GM12878 (cell line): ENCODE measurements at regions not wholly inside any gene's neighbourhood (a gene's known extent, or its start where the extent isn't known, plus 50 kb on each side); places are given as distances from the start of the nearest gene placed in this dataset.

ENCODE experiments used
- ATAC-seq: fragments of 200-7000 bp; cut with Tn5 transposase; 3 replicates; pipeline ENCODE4 v1.9.1; 2020; ENCODE audit warnings: mild to moderate bottlenecking, moderate library complexity
- BruUV-seq: library from RNA; stranded (reverse); fragments of 400-500 nt; replicated peaks from 2 replicates; lab custom pipeline; 2021; lab: Mats Ljungman, UMichigan
- CTCF ChIA-PET: fragments of 300-600 bp; sonication (Branson Sonifier 250); formaldehyde crosslinking; extraction: SDS; loops from one replicate; lab custom pipeline; 2021; ENCODE audit warnings: inconsistent platforms; lab: Yijun Ruan, JAX
- POLR2A ChIA-PET: fragments of 350-600 bp; formaldehyde crosslinking; extraction: SDS; loops from one replicate; lab custom pipeline; 2021; ENCODE audit warnings: inconsistent platforms; lab: Charles Lee
- RAD21 ChIA-PET: fragments of 300-600 bp; sonication (Branson Sonifier 250); formaldehyde crosslinking; loops from one replicate; lab custom pipeline; 2023; ENCODE audit warnings: antibody characterized with exemption; ENCODE audit not compliant: unreplicated experiment; lab: Charles Lee
- SMC1A ChIA-PET: fragments of 300-600 bp; sonication (Branson Sonifier 250); formaldehyde crosslinking; loops from one replicate; lab custom pipeline; 2023; ENCODE audit not compliant: unreplicated experiment, uncharacterized antibody; lab: Charles Lee
- DNase-seq: peaks from one replicate; pipeline ENCODE4 v3.0.0-alpha.2; 2011; ENCODE audit warnings: low read depth, low spot score
- FAIRE-seq: peaks from 3 replicates; lab custom pipeline; 2011; peaks lifted over from hg19 to GRCh38; lab: Jason Lieb, UNC
- H2AFZ ChIP-seq: 2 replicates; pipeline ENCODE4 v1.6.0; 2011; ENCODE audit warnings: low read depth, low read length, control low read depth; ENCODE audit not compliant: control insufficient read depth
- H3K27ac ChIP-seq: 2 replicates; pipeline ENCODE4 v1.5.1; 2011; ENCODE audit warnings: control low read depth; ENCODE audit not compliant: control insufficient read depth, insufficient read depth
- H3K27me3 ChIP-seq, 2 experiments: replicated peaks in 1 of 2; 2 replicates each; pipeline versions ENCODE4 v1.6.0 to v1.6.1; 2011; ENCODE audit warnings: low read length in 1 of 2; ENCODE audit not compliant: control insufficient read depth in 2 of 2, insufficient read depth in 2 of 2
- H3K36me3 ChIP-seq, 2 experiments: 2 replicates each; pipeline ENCODE4 v1.5.1; 2011; ENCODE audit warnings: low read length in 1 of 2; ENCODE audit not compliant: control insufficient read depth in 2 of 2, insufficient read depth in 2 of 2
- H3K4me1 ChIP-seq: 2 replicates; pipeline ENCODE4 v1.6.1; 2011; ENCODE audit warnings: mild to moderate bottlenecking, low read length, moderate library complexity, mixed read lengths; ENCODE audit not compliant: control insufficient read depth, insufficient read depth
- H3K4me2 ChIP-seq: 2 replicates; pipeline ENCODE4 v1.6.0; 2011; ENCODE audit warnings: control low read depth; ENCODE audit not compliant: control insufficient read depth, insufficient read depth
- H3K4me3 ChIP-seq: fragments of 200-600 bp; sonication (generic); 2 replicates; pipeline ENCODE4 v1.5.1; 2016
- H3K79me2 ChIP-seq: 2 replicates; pipeline ENCODE4 v1.6.0; 2011; ENCODE audit warnings: low read length; ENCODE audit not compliant: control insufficient read depth, insufficient read depth
- H3K9ac ChIP-seq: 2 replicates; pipeline ENCODE4 v1.8.0; 2011; ENCODE audit warnings: low read length, control low read depth, mixed read lengths; ENCODE audit not compliant: control insufficient read depth, insufficient read depth
- H3K9me3 ChIP-seq: replicated peaks from 3 replicates; pipeline ENCODE4 v1.5.1; 2011; ENCODE audit warnings: mild to moderate bottlenecking, low read length; ENCODE audit not compliant: control insufficient read depth, insufficient read depth
- H4K20me1 ChIP-seq: 2 replicates; pipeline ENCODE4 v1.6.0; 2011; ENCODE audit not compliant: control insufficient read depth, insufficient read depth
- BACH1 ChIP-seq: fragments of 450-650 bp; IDR thresholded peaks from 2 replicates; pipeline ENCODE4 v1.6.1; 2017; ENCODE audit warnings: mild to moderate bottlenecking, borderline replicate concordance
- CBFB ChIP-seq: IDR thresholded peaks from 2 replicates; pipeline ENCODE4 v1.6.1; 2016; ENCODE audit warnings: antibody characterized with exemption, low read depth
- E4F1 ChIP-seq: fragments of 450-650 bp; IDR thresholded peaks from 2 replicates; pipeline ENCODE4 v1.6.1; 2018; ENCODE audit warnings: borderline replicate concordance, mild to moderate bottlenecking; ENCODE audit not compliant: partially characterized antibody
- ETV6 ChIP-seq, 2 experiments: fragments of 450-650 bp in 1 of 2; IDR thresholded peaks in 1 of 2; conservative IDR thresholded peaks in 1 of 2; 2 replicates each; pipeline ENCODE4 v1.6.1; 2014; ENCODE audit warnings: antibody characterized with exemption in 1 of 2, borderline replicate concordance in 1 of 2, low read depth in 1 of 2, mild to moderate bottlenecking in 1 of 2, moderate library complexity in 1 of 2
- PRDM15 ChIP-seq: fragments of 450-650 bp; formaldehyde crosslinking; IDR thresholded peaks from 2 replicates; pipeline ENCODE4 v1.4.0; 2020; ENCODE audit warnings: mild to moderate bottlenecking, moderate library complexity
- SIX5 ChIP-seq: IDR thresholded peaks from 2 replicates; pipeline ENCODE4 v1.6.1; 2011; ENCODE audit warnings: mild to moderate bottlenecking, low read depth, low read length, moderate library complexity; ENCODE audit not compliant: severe bottlenecking
- TCF12 ChIP-seq: IDR thresholded peaks from 2 replicates; pipeline ENCODE4 v1.6.1; 2011; ENCODE audit warnings: low read depth, mild to moderate bottlenecking, low read length
- ZBTB11 ChIP-seq: fragments of 450-650 bp; formaldehyde crosslinking; IDR thresholded peaks from 2 replicates; pipeline ENCODE4 v1.5.0; 2022; ENCODE audit warnings: mild to moderate bottlenecking, missing genetic modification characterization
- ZNF217 ChIP-seq: fragments of 450-650 bp; IDR thresholded peaks from 2 replicates; pipeline ENCODE4 v1.6.1; 2017; ENCODE audit warnings: antibody characterized with exemption, mild to moderate bottlenecking
- ZNF274 ChIP-seq: IDR thresholded peaks from one replicate; pipeline ENCODE4 v1.8.0; 2011; ENCODE audit not compliant: insufficient read length, insufficient read depth
- WGBS: methylation state at CpG from one replicate; pipeline ENCODE4 v1.1.6; 2016; ENCODE audit warnings: low lambda C conversion rate; ENCODE audit not compliant: insufficient replicate concordance, insufficient coverage; ENCODE audit errors: missing lambda C conversion rate; 5-methylcytosine and 5-hydroxymethylcytosine counted together
- in situ Hi-C: fragments of 300-500 bp; cut with MboI; formaldehyde crosslinking; loops from 9 replicates; pipeline ENCODE4 v1.14.3; 2018; ENCODE audit warnings: mixed read lengths
- intact Hi-C: fragments of 100-400 bp; cut with micrococcal nuclease; formaldehyde crosslinking; loops from one replicate; pipeline ENCODE4 v1.14.2; 2022; ENCODE audit not compliant: unreplicated experiment
- TF ChIP-seq, protein P1 (sequence below): fragments of 450-650 bp; IDR thresholded peaks from 2 replicates; pipeline ENCODE4 v1.6.1; 2017; ENCODE audit warnings: mild to moderate bottlenecking, moderate library complexity

GRCh38 chr5:146971401-146971800 lies 92.8 kb upstream of the PPP2R2B start:
- in situ Hi-C loops (no loop called here), intact Hi-C loops (no loop called here)
- no TSS peak for BruUV-seq
- Histone ChIP-seq H3K36me3 (no peaks in the 10 kb centered on the region), H3K79me2 (no peaks in the 10 kb centered on the region), H3K27ac (no peak overlapping the region), H4K20me1 (no peaks in the 10 kb centered on the region), H3K9ac (no peak overlapping the region), H3K27me3 (no peaks in the 10 kb centered on the region), H2AFZ (no peak overlapping the region), H3K4me1 (no peaks in the 10 kb centered on the region), H3K9me3 (no peaks in the 10 kb centered on the region), H3K4me2 (no peak overlapping the region), H3K4me3 (no peak overlapping the region)
- ChIA-PET CTCF (no interaction called here), RAD21 (no interaction called here), POLR2A (no interaction called here), SMC1A (no interaction called here)
- FAIRE-seq: no peak
- WGBS: 64% methylated on average over 2 of the region's 2 CpGs
- ATAC-seq: no peak
- no peak for DNase-seq
- TF ChIP-seq, protein P1, sequence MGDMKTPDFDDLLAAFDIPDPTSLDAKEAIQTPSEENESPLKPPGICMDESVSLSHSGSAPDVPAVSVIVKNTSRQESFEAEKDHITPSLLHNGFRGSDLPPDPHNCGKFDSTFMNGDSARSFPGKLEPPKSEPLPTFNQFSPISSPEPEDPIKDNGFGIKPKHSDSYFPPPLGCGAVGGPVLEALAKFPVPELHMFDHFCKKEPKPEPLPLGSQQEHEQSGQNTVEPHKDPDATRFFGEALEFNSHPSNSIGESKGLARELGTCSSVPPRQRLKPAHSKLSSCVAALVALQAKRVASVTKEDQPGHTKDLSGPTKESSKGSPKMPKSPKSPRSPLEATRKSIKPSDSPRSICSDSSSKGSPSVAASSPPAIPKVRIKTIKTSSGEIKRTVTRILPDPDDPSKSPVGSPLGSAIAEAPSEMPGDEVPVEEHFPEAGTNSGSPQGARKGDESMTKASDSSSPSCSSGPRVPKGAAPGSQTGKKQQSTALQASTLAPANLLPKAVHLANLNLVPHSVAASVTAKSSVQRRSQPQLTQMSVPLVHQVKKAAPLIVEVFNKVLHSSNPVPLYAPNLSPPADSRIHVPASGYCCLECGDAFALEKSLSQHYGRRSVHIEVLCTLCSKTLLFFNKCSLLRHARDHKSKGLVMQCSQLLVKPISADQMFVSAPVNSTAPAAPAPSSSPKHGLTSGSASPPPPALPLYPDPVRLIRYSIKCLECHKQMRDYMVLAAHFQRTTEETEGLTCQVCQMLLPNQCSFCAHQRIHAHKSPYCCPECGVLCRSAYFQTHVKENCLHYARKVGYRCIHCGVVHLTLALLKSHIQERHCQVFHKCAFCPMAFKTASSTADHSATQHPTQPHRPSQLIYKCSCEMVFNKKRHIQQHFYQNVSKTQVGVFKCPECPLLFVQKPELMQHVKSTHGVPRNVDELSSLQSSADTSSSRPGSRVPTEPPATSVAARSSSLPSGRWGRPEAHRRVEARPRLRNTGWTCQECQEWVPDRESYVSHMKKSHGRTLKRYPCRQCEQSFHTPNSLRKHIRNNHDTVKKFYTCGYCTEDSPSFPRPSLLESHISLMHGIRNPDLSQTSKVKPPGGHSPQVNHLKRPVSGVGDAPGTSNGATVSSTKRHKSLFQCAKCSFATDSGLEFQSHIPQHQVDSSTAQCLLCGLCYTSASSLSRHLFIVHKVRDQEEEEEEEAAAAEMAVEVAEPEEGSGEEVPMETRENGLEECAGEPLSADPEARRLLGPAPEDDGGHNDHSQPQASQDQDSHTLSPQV: no peak
- TF ChIP-seq SIX5: no peak
- TF ChIP-seq E4F1: no peak
- TF ChIP-seq ZBTB11: no peak
- no peak for TF ChIP-seq CBFB
- TF ChIP-seq PRDM15 (CRISPR knock-in tag): no peak
- no peak for TF ChIP-seq TCF12
- TF ChIP-seq ZNF217: no peak
- TF ChIP-seq ZNF274: no peak
- TF ChIP-seq BACH1: no peak
- no peak for TF ChIP-seq ETV6 (conservative IDR thresholded peaks at IDR 0.05 in 1 of 2, IDR thresholded peaks at IDR 0.05 in 1 of 2; ENCODE audit: borderline replicate concordance in 1 of 2, low read depth in 1 of 2)
